CD8-positive, alpha-beta memory T cell (primary cell): ENCODE measurements at regions not wholly inside any gene's neighbourhood (a gene's known extent, or its start where the extent isn't known, plus 50 kb on each side); places are given as distances from the start of the nearest gene placed in this dataset.

Source experiments
- CTCF ChIA-PET: fragments of 350-600 bp; sonication (Branson Sonifier 250); formaldehyde crosslinking; loops from one replicate; lab custom pipeline; 2021; ENCODE audit warnings: antibody characterized with exemption; lab: Charles Lee
- POLR2A ChIA-PET: fragments of 350-600 bp; sonication (Branson Sonifier 250); formaldehyde crosslinking; loops from one replicate; lab custom pipeline; 2021; ENCODE audit warnings: antibody characterized with exemption; lab: Charles Lee
- DNase-seq, 5 donors: peaks; one replicate each; pipeline versions ENCODE4 v3.0.0 to v3.0.0-alpha.2; 2020 to 2022; ENCODE audit warnings: mixed read lengths in 1 of 5
- H3K27ac ChIP-seq: one replicate; pipeline ENCODE4 v1.7.0; 2013; ENCODE audit warnings: low read depth, mild to moderate bottlenecking, low read length, moderate library complexity
- H3K27me3 ChIP-seq: 2 replicates; pipeline ENCODE4 v1.7.0; 2013; ENCODE audit warnings: low read length, mild to moderate bottlenecking; ENCODE audit not compliant: insufficient read depth, poor library complexity, severe bottlenecking
- H3K36me3 ChIP-seq: 2 replicates; pipeline ENCODE4 v1.7.0; 2013; ENCODE audit warnings: mild to moderate bottlenecking, low read length, moderate library complexity; ENCODE audit not compliant: insufficient read depth
- H3K4me1 ChIP-seq: 2 replicates; pipeline ENCODE4 v1.7.0; 2013; ENCODE audit warnings: mild to moderate bottlenecking, low read length, moderate library complexity; ENCODE audit not compliant: insufficient read depth
- H3K4me3 ChIP-seq: 2 replicates; pipeline ENCODE4 v1.7.0; 2013; ENCODE audit warnings: mild to moderate bottlenecking, low read length
- H3K9me3 ChIP-seq: 2 replicates; pipeline ENCODE4 v1.7.0; 2013; ENCODE audit warnings: mild to moderate bottlenecking, low read length
- H3K27ac Mint-ChIP-seq, 8 donors: one replicate each; pipeline ENCODE4 v1.8.0; 2020 to 2021; ENCODE audit warnings: mixed read lengths in 8 of 8, mild to moderate bottlenecking in 6 of 8, inconsistent platforms in 3 of 8, moderate library complexity in 3 of 8
- H3K27me3 Mint-ChIP-seq, 2 donors: one replicate each; pipeline ENCODE4 v1.8.0; 2020 to 2021; ENCODE audit warnings: mixed read lengths in 2 of 2, mild to moderate bottlenecking in 1 of 2, moderate library complexity in 1 of 2
- H3K36me3 Mint-ChIP-seq, 3 donors: one replicate each; pipeline ENCODE4 v1.8.0; 2020 to 2021; ENCODE audit warnings: mixed read lengths in 3 of 3, inconsistent platforms in 1 of 3, mild to moderate bottlenecking in 1 of 3
- H3K4me1 Mint-ChIP-seq, 3 donors: one replicate each; pipeline ENCODE4 v1.8.0; 2020 to 2021; ENCODE audit warnings: mixed read lengths in 3 of 3, inconsistent platforms in 1 of 3, mild to moderate bottlenecking in 1 of 3
- H3K4me3 Mint-ChIP-seq, 7 donors: one replicate each; pipeline ENCODE4 v1.8.0; 2020 to 2021; ENCODE audit warnings: mixed read lengths in 7 of 7, mild to moderate bottlenecking in 6 of 7, moderate library complexity in 4 of 7, inconsistent platforms in 2 of 7
- H3K9me3 Mint-ChIP-seq, 5 donors: one replicate each; pipeline ENCODE4 v1.8.0; 2020 to 2022; ENCODE audit warnings: mixed read lengths in 5 of 5, mild to moderate bottlenecking in 3 of 5, moderate library complexity in 2 of 5, inconsistent platforms in 1 of 5

DNA sequence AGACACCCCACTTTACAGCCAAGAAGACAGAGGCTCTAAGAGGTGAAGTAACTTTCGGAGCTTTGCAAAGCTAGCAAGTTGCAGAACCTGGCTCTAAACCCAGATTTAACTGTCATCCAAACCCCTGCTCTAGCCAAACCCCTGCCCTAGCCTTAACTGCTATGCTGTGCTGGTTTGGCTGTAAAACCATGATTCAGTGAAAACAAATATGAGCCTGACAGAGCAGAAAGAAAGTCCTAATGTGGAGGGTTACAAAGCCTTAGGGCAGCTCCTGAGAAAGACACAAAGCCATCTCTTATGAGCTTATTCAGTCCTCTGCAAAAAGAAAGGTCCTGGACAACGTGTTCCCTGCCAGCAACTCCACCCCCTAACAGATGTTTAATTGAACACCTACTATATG, 172.8 kb downstream of the KATNAL1 start:
- CTCF ChIA-PET, result interaction anchor here (1.2 to 10.9 kb wide), 5 partner anchors 13 to 363 kb away, joined by 3 to 289 read pairs (median 33); no protein-coding TSS in a partner anchor
- no peak overlapping the region for H3K4me3 Mint-ChIP-seq
- no peaks in the 10 kb centered on the region for H3K36me3 Mint-ChIP-seq
- no peak for DNase-seq
- Histone ChIP-seq H3K27me3 (no peaks in the 10 kb centered on the region), H3K36me3 (no peaks in the 10 kb centered on the region), H3K4me1 (peaks cover 8% of the 10 kb centered on the region), H3K9me3 (no peaks in the 10 kb centered on the region), H3K4me3 (no peak overlapping the region), H3K27ac (no peak overlapping the region)
- H3K4me1 Mint-ChIP-seq, result peaks cover 17 to 31% (median 30%) of the 10 kb centered on the region in 3 donors
- H3K27me3 Mint-ChIP-seq, result peaks cover 0 to 2% of the 10 kb centered on the region in 2 donors
- H3K9me3 Mint-ChIP-seq, result no peaks in the 10 kb centered on the region
- H3K27ac Mint-ChIP-seq, result peak overlapping the region in 2 of 8 donors; percentile 19 to 72
- POLR2A ChIA-PET, result no interaction called here

DNA sequence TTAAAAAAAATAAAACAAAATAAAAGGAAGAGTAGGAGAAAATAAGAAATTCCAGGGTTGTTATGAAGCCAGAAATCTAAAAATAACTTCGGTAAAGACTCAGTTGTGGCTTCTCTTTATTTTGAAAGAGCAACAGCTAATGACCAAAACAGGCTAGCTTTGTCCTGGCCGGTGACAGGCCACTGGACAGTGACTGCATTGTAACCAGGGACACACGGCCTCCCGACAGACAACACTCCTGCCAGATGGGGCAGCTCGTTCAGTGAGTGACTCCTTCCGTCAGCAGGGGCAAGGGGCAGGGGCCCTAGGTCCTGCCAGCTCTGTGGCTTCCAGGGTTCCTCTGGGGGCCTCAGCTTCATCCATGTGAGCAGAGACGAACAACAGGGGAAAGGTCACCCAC, 173.4 kb downstream of the KATNAL1 start:
- no peak overlapping the region for H3K27ac ChIP-seq
- Mint-ChIP-seq H3K27ac (peak overlapping the region in 1 of 8 donors; percentile 61), H3K4me1 (peaks cover 15 to 29% (median 27%) of the 10 kb centered on the region in 3 donors), H3K27me3 (peaks cover 0 to 2% of the 10 kb centered on the region in 2 donors), H3K36me3 (no peaks in the 10 kb centered on the region), H3K4me3 (no peak overlapping the region), H3K9me3 (no peaks in the 10 kb centered on the region)
- POLR2A ChIA-PET, result interaction anchor here (0.6 to 2.0 kb wide), 2 partner anchors 24 to 634 kb away, joined by 3 to 24 read pairs; no protein-coding TSS in a partner anchor
- no peak for DNase-seq
- CTCF ChIA-PET, result interaction anchor here (1.2 to 10.9 kb wide), 7 partner anchors 13 to 363 kb away, joined by 3 to 289 read pairs (median 13); no protein-coding TSS in a partner anchor
- no peaks in the 10 kb centered on the region for H3K36me3 ChIP-seq
- H3K9me3 ChIP-seq, result no peaks in the 10 kb centered on the region
- no peaks in the 10 kb centered on the region for H3K27me3 ChIP-seq
- H3K4me3 ChIP-seq, result no peak overlapping the region
- peaks cover 8% of the 10 kb centered on the region for H3K4me1 ChIP-seq

DNA sequence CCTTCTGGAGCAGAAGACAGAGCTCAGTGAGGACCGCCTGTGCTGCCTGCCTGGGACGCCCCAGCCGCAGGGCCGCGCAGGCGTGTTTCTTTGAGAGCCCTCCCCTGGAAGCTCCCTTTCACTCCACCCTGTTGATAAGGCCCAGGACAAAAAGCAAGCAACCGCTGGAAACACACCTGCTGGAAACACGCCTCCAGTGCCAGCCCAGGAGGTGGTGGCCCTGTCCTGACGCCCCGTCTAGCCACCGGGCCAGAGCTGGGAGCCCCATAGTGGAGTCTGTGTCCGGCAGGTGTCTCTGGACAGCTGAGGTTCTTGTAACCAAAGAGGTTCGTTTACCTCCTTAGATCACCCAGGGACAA, 173.8 kb downstream of the KATNAL1 start:
- H3K4me1 ChIP-seq, result peaks cover 11% of the 10 kb centered on the region
- CTCF ChIA-PET, result interaction anchor here (1.2 to 10.9 kb wide), 11 partner anchors 14 to 625 kb away, joined by 3 to 289 read pairs (median 11); no protein-coding TSS in a partner anchor
- H3K4me3 ChIP-seq, result no peak overlapping the region
- Mint-ChIP-seq H3K4me3 (no peak overlapping the region), H3K36me3 (no peaks in the 10 kb centered on the region), H3K27ac (peak overlapping the region in 1 of 8 donors; percentile 60), H3K27me3 (peaks cover 0 to 2% of the 10 kb centered on the region in 2 donors), H3K9me3 (no peaks in the 10 kb centered on the region), H3K4me1 (peaks cover 18 to 29% (median 26%) of the 10 kb centered on the region in 3 donors)
- H3K9me3 ChIP-seq, result no peaks in the 10 kb centered on the region
- H3K36me3 ChIP-seq, result no peaks in the 10 kb centered on the region
- H3K27ac ChIP-seq, result no peak overlapping the region
- H3K27me3 ChIP-seq, result no peaks in the 10 kb centered on the region
- POLR2A ChIA-PET, result interaction anchor here (0.6 to 2.0 kb wide), 3 partner anchors 25 to 634 kb away, joined by 3 to 24 read pairs (median 4); no protein-coding TSS in a partner anchor
- no peak for DNase-seq

DNA sequence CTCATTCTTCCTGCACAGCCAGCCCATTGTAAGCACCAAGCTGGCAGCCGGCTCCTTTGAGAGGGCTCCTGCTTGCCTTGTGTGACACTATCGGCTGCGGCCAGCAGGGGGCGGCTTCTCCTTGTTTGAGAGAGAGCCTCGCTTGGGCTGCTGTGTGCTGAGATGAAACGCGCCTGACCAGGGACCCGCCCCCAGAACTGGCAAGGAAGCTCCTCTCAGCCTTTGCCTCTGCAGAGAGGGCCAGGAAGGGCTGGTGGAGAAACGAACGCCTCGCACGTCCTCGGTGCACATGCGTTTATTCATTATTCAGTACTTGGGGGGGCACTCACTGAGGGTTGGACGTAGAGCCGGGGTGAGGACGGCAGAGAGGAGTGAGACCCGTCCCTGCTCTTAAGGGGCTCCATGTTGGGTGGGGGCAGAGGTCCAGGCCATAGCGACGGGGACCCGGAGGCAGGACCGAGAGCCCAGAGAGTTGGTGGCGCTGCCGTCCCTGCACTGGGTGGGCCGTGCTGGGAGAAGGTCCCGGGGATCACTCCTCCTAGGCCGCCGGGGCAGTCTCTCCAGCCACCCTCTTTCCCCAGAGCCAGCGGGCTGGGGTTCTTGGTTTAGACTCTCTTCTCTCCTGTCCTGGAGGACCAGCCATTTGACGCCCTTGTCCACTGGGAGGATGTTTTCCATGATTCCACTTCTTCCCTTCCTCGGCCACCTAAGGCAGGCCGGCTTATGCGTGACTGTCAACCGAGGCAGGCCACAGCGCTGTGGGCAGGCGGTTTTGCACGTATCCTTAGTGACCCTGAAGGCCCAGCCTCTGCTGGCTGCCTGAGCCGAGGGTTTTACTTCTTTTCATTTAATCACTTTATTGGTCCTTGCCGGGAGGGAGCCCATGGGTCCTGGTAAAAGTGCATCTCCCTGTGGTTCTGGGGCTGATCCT, 174.5 kb downstream of the KATNAL1 start:
- Histone ChIP-seq H3K27me3 (no peaks in the 10 kb centered on the region), H3K4me3 (peak overlapping the region; percentile 11), H3K4me1 (peaks cover 15% of the 10 kb centered on the region), H3K27ac (no peak overlapping the region), H3K36me3 (no peaks in the 10 kb centered on the region), H3K9me3 (no peaks in the 10 kb centered on the region)
- peaks cover 23 to 30% (median 30%) of the 10 kb centered on the region in 3 donors for H3K4me1 Mint-ChIP-seq
- H3K36me3 Mint-ChIP-seq, result no peaks in the 10 kb centered on the region
- CTCF ChIA-PET, result interaction anchor here (0.6 to 10.9 kb wide), 62 partner anchors 10 to 671 kb away, joined by 3 to 289 read pairs (median 4); partner anchors contain the start of genes HMGB1, KATNAL1, UBE2L5 and UBL3
- POLR2A ChIA-PET, result interaction anchor here (0.6 to 2.0 kb wide), 7 partner anchors 15 to 333 kb away, joined by 3 to 24 read pairs (median 3); partner anchors contain the start of gene HMGB1
- peak; percentile 87 to 97 (median 93) for DNase-seq
- peaks cover 0 to 2% of the 10 kb centered on the region in 2 donors for H3K27me3 Mint-ChIP-seq
- peak overlapping the region in 6 of 7 donors; percentile 29 to 76 (median 60) for H3K4me3 Mint-ChIP-seq
- no peaks in the 10 kb centered on the region for H3K9me3 Mint-ChIP-seq
- H3K27ac Mint-ChIP-seq, result peak overlapping the region in 6 of 8 donors; percentile 10 to 96 (median 68)

DNA sequence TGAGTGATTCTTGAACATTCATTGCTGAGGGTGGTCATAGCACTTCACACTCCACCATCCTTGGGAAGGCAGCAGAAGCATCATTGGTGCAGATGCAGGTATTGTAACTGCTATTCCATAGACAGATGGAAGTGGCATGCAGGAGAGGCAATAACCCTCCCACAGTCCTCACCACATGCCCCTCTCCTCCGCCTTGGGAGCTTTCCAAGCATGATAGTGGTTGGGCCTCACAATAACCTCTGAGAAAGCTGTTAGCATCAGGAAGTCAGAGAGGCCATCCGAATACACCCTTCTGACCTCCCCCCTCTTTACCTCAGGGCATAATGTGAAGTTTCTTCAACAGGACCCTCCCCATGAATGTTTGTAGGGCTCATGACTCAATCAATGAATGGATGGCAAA, 177.9 kb downstream of the KATNAL1 start:
- ChIA-PET CTCF (interaction anchor here (4.6 to 10.9 kb wide), 3 partner anchors 15 to 30 kb away, joined by 62 to 289 read pairs (median 276); no protein-coding TSS in a partner anchor), POLR2A (no interaction called here)
- H3K27ac Mint-ChIP-seq, result no peak overlapping the region
- no peaks in the 10 kb centered on the region for H3K36me3 ChIP-seq
- no peak overlapping the region for H3K27ac ChIP-seq
- H3K9me3 Mint-ChIP-seq, result no peaks in the 10 kb centered on the region
- H3K9me3 ChIP-seq, result no peaks in the 10 kb centered on the region
- H3K27me3 Mint-ChIP-seq, result peaks cover 0 to 2% of the 10 kb centered on the region in 2 donors
- peak overlapping the region in 1 of 7 donors; percentile 27 for H3K4me3 Mint-ChIP-seq
- no peaks in the 10 kb centered on the region for H3K36me3 Mint-ChIP-seq
- no peak for DNase-seq
- peaks cover 20% of the 10 kb centered on the region for H3K4me1 ChIP-seq
- peaks cover 20 to 35% (median 24%) of the 10 kb centered on the region in 3 donors for H3K4me1 Mint-ChIP-seq
- H3K4me3 ChIP-seq, result no peak overlapping the region
- no peaks in the 10 kb centered on the region for H3K27me3 ChIP-seq

DNA sequence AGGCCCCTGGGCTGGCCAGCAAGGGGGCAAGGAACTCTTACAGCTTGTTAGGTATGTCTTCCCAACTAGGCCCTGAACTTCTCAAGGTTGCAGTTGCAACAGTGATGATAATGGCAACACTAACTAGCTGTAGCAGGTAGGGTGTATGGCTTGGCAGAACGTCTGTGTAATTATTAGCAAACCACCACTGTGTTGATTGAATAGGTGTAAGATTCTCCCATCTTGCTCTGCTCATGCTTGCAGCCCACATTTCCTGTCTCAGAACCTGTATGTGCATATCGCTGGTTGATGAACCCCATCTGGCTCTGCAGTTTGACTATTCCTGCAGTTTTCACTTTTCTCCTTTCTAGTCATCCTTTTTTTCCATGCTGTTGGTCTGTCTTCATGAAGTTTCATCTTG, 178.8 kb downstream of the KATNAL1 start:
- Histone ChIP-seq H3K27me3 (no peaks in the 10 kb centered on the region), H3K9me3 (no peaks in the 10 kb centered on the region), H3K4me3 (no peak overlapping the region), H3K27ac (no peak overlapping the region), H3K4me1 (peaks cover 20% of the 10 kb centered on the region), H3K36me3 (no peaks in the 10 kb centered on the region)
- no peak overlapping the region for H3K4me3 Mint-ChIP-seq
- no peaks in the 10 kb centered on the region for H3K36me3 Mint-ChIP-seq
- no peaks in the 10 kb centered on the region for H3K9me3 Mint-ChIP-seq
- H3K27me3 Mint-ChIP-seq, result peaks cover 0 to 2% of the 10 kb centered on the region in 2 donors
- DNase-seq, result no peak
- ChIA-PET CTCF (interaction anchor here (0.7 to 10.9 kb wide), 3 partner anchors 19 to 489 kb away, joined by 3 to 289 read pairs (median 276); partner anchors contain the start of gene USPL1), POLR2A (no interaction called here)
- peak overlapping the region in 3 of 8 donors; percentile 4 to 10 (median 5) for H3K27ac Mint-ChIP-seq
- H3K4me1 Mint-ChIP-seq, result peaks cover 20 to 34% (median 24%) of the 10 kb centered on the region in 3 donors

DNA sequence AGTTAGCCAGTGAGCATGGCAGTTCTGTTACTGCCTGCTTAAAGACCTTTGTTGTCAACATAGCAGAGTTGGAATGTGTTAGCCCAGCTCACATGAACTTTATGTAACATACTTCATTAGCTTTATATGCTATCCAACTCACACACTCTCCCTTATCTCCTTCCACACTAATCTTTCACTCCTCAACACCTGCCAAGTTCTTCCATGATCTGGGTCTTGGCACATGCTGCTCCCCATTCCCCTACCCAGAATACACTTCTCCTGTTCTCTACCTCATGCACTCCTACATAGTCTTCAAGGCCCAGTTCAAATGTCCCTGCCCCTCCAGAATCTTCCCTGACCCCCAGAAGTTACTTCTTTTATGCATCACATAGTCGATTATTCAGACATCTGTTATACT, 179.3 kb downstream of the KATNAL1 start:
- POLR2A ChIA-PET, result no interaction called here
- Histone ChIP-seq H3K4me3 (no peak overlapping the region), H3K36me3 (no peaks in the 10 kb centered on the region), H3K4me1 (peaks cover 17% of the 10 kb centered on the region), H3K9me3 (no peaks in the 10 kb centered on the region), H3K27me3 (no peaks in the 10 kb centered on the region), H3K27ac (no peak overlapping the region)
- Mint-ChIP-seq H3K4me3 (no peak overlapping the region), H3K9me3 (no peaks in the 10 kb centered on the region), H3K27ac (peak overlapping the region in 4 of 8 donors; percentile 4 to 59 (median 10)), H3K36me3 (no peaks in the 10 kb centered on the region), H3K27me3 (peaks cover 0 to 2% of the 10 kb centered on the region in 2 donors), H3K4me1 (peaks cover 16 to 29% (median 21%) of the 10 kb centered on the region in 3 donors)
- CTCF ChIA-PET, result interaction anchor here (1.9 to 10.5 kb wide), 3 partner anchors 14 to 29 kb away, joined by 18 to 276 read pairs (median 27); no protein-coding TSS in a partner anchor
- no peak for DNase-seq
